ENCODE measurements at regions not wholly inside any gene's neighbourhood (a gene's known extent, or its start where the extent isn't known, plus 50 kb on each side); places are given as distances from the start of the nearest gene placed in this dataset.

DNA sequence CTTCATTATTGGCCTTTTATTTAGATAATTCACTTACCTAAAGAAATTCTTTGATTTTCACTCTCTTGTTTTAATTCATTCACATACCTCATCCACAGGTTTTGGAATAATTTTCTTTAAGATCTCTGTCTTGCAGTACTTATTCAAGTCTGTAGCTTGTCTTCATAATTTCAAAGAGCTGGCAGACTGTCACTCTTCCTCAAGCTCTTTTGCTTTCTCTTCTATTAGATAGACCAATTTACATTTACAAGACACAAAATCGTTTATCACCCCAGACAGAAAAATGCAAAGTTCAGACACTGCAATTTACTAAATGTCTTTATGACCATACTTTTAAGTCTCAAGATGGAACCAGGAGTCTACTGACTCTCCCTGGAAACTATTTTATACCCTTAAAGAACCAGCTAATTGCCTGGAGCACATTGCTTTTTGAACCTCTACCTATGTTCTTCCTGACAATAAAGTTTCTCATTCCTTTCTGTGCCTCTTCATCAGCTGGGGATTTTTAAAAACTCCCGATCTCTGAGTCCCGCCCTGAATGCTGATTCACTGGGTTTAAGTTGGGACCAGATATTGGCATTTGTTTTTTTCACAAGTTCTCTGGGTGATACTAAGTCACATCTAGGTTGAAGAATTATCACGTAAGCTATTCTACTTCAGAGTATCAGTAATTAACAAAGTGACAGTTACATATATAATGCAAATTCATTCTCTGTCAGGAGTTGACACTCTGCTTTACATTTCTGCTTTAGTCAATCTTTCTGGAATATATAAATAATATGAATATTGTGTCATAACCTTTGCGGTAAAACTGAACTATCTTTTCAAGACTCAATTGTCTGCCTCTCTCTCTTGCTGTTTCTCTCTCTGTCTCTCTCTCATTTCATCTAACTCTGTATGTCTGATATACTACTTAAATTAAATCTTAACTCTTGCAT lies 196.4 kb downstream of the PCDH7 start (continued):
- TF ChIP-seq TOX (CRISPR knock-in tag; IDR thresholded peaks at IDR 0.05; ENCODE audit: borderline replicate concordance), result no peak
- no peak for TF ChIP-seq ZNF8 (CRISPR knock-in tag; IDR thresholded peaks at IDR 0.05)

- TF ChIP-seq BACH2 (CRISPR knock-in tag; IDR thresholded peaks at IDR 0.05; ENCODE audit: borderline replicate concordance) (no peak), SNAI2 (CRISPR knock-in tag; IDR thresholded peaks at IDR 0.05) (no peak), PPARA (CRISPR knock-in tag; IDR thresholded peaks at IDR 0.05; ENCODE audit: borderline replicate concordance) (no peak), RARB (CRISPR knock-in tag; IDR thresholded peaks at IDR 0.05) (no peak), ZC3H10 (CRISPR knock-in tag; IDR thresholded peaks at IDR 0.05) (no peak), ZNF565 (CRISPR knock-in tag; conservative IDR thresholded peaks at IDR 0.05; ENCODE audit: low read depth) (no peak), ARNTL (CRISPR knock-in tag; IDR thresholded peaks at IDR 0.05; ENCODE audit: borderline replicate concordance, low read depth) (no peak)
- TF ChIP-seq, protein P1, sequence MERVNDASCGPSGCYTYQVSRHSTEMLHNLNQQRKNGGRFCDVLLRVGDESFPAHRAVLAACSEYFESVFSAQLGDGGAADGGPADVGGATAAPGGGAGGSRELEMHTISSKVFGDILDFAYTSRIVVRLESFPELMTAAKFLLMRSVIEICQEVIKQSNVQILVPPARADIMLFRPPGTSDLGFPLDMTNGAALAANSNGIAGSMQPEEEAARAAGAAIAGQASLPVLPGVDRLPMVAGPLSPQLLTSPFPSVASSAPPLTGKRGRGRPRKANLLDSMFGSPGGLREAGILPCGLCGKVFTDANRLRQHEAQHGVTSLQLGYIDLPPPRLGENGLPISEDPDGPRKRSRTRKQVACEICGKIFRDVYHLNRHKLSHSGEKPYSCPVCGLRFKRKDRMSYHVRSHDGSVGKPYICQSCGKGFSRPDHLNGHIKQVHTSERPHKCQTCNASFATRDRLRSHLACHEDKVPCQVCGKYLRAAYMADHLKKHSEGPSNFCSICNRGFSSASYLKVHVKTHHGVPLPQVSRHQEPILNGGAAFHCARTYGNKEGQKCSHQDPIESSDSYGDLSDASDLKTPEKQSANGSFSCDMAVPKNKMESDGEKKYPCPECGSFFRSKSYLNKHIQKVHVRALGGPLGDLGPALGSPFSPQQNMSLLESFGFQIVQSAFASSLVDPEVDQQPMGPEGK (CRISPR knock-in tag; IDR thresholded peaks at IDR 0.05; ENCODE audit: borderline replicate concordance), result no peak
- TF ChIP-seq, protein P2, sequence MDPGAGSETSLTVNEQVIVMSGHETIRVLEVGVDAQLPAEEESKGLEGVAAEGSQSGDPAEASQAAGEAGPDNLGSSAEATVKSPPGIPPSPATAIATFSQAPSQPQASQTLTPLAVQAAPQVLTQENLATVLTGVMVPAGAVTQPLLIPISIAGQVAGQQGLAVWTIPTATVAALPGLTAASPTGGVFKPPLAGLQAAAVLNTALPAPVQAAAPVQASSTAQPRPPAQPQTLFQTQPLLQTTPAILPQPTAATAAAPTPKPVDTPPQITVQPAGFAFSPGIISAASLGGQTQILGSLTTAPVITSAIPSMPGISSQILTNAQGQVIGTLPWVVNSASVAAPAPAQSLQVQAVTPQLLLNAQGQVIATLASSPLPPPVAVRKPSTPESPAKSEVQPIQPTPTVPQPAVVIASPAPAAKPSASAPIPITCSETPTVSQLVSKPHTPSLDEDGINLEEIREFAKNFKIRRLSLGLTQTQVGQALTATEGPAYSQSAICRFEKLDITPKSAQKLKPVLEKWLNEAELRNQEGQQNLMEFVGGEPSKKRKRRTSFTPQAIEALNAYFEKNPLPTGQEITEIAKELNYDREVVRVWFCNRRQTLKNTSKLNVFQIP (CRISPR knock-in tag; IDR thresholded peaks at IDR 0.05; ENCODE audit: borderline replicate concordance, low read depth), result no peak
- ATAC-seq, result no peak
Measured at GRCh38 chr4:30917946-30918345, 197.8 kb downstream of the PCDH7 start.

DNA sequence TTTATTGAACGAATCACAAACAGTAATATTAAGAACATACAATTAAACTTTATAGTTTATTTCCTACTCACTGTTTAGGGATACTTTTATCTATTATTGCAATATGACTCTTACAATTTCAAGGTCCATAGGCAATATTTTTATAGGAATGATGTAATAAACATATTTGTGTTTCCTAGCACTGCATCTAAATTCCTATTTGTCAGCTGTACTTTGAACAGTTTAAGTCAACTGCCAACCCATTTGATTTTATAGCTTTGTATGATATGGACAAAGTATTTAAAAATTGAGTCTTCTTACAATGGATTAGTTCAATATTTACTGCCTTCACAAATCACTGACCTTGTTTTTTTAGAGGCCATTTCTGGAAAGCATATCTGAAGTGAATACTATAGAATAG lies 199.3 kb downstream of the PCDH7 start:
- no peak for ATAC-seq

More for the DNA sequence above, 199.3 kb downstream of the PCDH7 start:
- TF ChIP-seq CSDC2 (CRISPR knock-in tag; IDR thresholded peaks at IDR 0.05) (no peak), ISL1 (CRISPR knock-in tag; IDR thresholded peaks at IDR 0.05) (no peak), TOX (CRISPR knock-in tag; IDR thresholded peaks at IDR 0.05; ENCODE audit: borderline replicate concordance) (no peak), TSHZ2 (CRISPR knock-in tag; IDR thresholded peaks at IDR 0.05) (no peak), ZNF8 (CRISPR knock-in tag; IDR thresholded peaks at IDR 0.05) (no peak), ZC3H10 (CRISPR knock-in tag; IDR thresholded peaks at IDR 0.05) (no peak), ESRRG (CRISPR knock-in tag; IDR thresholded peaks at IDR 0.05) (no peak), GLIS3 (CRISPR knock-in tag; IDR thresholded peaks at IDR 0.05) (no peak), ZFP30 (CRISPR knock-in tag; IDR thresholded peaks at IDR 0.05) (no peak), TCF4 (CRISPR knock-in tag; IDR thresholded peaks at IDR 0.05; ENCODE audit: borderline replicate concordance) (no peak), RARB (CRISPR knock-in tag; IDR thresholded peaks at IDR 0.05) (no peak), ARNTL (CRISPR knock-in tag; IDR thresholded peaks at IDR 0.05; ENCODE audit: borderline replicate concordance, low read depth) (no peak), SNAI2 (CRISPR knock-in tag; IDR thresholded peaks at IDR 0.05) (no peak), OSR1 (CRISPR knock-in tag; IDR thresholded peaks at IDR 0.05) (no peak), PPARA (CRISPR knock-in tag; IDR thresholded peaks at IDR 0.05; ENCODE audit: borderline replicate concordance) (no peak), ZNF565 (CRISPR knock-in tag; conservative IDR thresholded peaks at IDR 0.05; ENCODE audit: low read depth) (no peak), BACH2 (CRISPR knock-in tag; IDR thresholded peaks at IDR 0.05; ENCODE audit: borderline replicate concordance) (no peak)
- TF ChIP-seq, protein P1 (CRISPR knock-in tag; IDR thresholded peaks at IDR 0.05; ENCODE audit: borderline replicate concordance), result no peak
- TF ChIP-seq, protein P3, sequence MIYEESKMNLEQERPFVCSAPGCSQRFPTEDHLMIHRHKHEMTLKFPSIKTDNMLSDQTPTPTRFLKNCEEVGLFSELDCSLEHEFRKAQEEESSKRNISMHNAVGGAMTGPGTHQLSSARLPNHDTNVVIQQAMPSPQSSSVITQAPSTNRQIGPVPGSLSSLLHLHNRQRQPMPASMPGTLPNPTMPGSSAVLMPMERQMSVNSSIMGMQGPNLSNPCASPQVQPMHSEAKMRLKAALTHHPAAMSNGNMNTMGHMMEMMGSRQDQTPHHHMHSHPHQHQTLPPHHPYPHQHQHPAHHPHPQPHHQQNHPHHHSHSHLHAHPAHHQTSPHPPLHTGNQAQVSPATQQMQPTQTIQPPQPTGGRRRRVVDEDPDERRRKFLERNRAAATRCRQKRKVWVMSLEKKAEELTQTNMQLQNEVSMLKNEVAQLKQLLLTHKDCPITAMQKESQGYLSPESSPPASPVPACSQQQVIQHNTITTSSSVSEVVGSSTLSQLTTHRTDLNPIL (CRISPR knock-in tag; IDR thresholded peaks at IDR 0.05; ENCODE audit: low read depth), result no peak
- TF ChIP-seq, protein P2 (CRISPR knock-in tag; IDR thresholded peaks at IDR 0.05; ENCODE audit: borderline replicate concordance, low read depth), result no peak

Data from SK-N-SH treated with all-trans-retinoic acid at 6 μM for 48 hours (cell line).